ENCODE measurements at regions not wholly inside any gene's neighbourhood (a gene's known extent, or its start where the extent isn't known, plus 50 kb on each side); places are given as distances from the start of the nearest gene placed in this dataset.

DNA sequence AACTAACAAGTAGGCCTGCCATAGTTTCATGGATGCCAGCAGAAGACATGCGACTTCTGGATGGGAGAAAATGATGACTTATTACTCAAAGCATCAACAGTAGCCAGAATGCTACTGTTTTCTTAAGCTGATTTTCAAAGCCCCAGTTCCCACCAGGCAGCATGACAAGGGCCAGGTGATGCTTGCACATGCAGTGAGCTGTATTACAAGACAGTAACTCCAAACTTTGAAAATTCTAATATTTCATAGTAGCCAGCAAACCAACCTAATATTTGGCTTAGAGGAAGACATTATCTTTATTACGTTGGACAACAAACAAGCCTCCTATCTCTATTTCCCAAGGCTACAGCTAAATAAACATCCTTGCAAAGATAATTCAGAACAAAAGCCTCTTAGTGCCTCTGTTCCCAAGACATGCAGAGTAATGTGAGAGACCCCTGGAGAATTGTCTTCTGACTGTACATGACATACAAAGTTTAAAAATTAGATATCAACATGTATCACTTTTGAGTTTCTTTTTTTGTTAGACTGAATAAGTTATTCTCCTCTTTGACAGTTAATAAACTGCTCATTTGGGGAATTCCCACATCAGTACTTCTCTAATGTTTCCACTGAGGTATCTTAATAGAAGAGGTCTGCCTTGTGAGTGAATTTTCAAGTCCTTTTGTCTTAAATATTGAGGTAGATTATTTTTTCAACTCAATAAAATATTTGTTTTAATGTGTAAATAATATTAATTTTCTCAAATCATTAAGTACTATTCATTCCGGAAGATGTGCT lies 367.6 kb upstream of the CWC22 start:
- Mint-ChIP-seq H3K27me3 (ENCODE audit: low read depth) (no peaks in the 10 kb centered on the region), H3K4me1 (ENCODE audit: low read depth) (no peaks in the 10 kb centered on the region), H3K4me3 (no peak overlapping the region), H3K9me3 (no peaks in the 10 kb centered on the region), H3K27ac (no peak overlapping the region), H3K36me3 (ENCODE audit: low read depth) (no peaks in the 10 kb centered on the region)
- DNase-seq (ENCODE audit: low spot score): no peak

DNA sequence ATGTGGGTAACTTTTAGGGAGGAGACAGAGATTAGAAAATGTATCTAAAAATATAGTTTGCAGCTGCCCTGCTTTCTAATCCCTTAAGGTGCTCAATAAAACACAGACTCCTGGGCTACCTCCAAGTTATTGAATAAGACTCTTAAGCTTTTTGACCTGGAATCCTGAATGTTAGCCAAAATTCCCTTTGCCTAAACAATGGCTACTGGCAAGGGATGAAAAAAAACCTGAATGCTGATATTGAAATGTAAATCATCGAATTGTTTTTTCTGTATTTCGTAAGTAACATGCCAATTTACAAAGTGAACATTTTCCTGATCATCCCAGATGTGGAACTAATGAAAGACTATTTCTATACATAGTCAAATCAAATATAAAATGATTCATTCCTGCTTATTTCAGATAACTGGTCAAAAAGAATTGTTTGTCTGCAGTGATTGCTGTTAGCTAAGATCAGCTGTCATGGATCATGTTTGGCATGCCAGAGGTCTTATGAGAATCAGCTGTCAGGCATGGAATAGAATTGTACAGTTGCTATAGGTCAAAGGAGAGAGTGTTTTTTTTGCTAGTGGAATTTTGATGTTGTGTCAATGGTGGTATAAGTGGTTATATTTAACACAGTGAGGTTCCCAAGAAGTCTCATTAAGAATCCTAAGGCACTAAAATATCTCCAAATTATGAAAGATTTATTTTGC lies 363.6 kb upstream of the CWC22 start:
- Mint-ChIP-seq H3K9me3 (no peaks in the 10 kb centered on the region), H3K4me3 (no peak overlapping the region), H3K27me3 (ENCODE audit: low read depth) (no peaks in the 10 kb centered on the region), H3K36me3 (ENCODE audit: low read depth) (no peaks in the 10 kb centered on the region), H3K27ac (no peak overlapping the region), H3K4me1 (ENCODE audit: low read depth) (no peaks in the 10 kb centered on the region)
- DNase-seq (ENCODE audit: low spot score): no peak

DNA sequence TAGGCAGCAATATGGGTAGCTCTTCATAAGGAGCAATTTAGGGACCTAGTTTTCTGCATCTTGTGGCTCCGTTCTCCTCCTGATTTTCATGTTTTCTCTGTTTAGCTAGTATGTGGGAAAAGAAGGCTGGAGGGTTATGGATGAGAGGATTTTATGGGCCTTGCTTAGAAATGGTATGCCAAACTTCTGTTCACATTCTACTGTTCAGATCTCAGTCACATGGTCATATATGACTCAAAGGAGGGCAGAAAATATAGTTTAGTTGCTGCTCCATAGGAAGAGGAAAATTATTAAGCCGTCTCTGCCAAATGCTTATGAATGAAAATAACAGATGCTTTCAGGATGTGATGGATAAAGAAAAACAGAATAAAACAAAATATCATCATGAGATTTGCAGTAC lies 361.8 kb upstream of the CWC22 start:
- H3K27me3 Mint-ChIP-seq (ENCODE audit: low read depth): no peaks in the 10 kb centered on the region
- no peaks in the 10 kb centered on the region for H3K4me1 Mint-ChIP-seq (ENCODE audit: low read depth)
- DNase-seq (ENCODE audit: low spot score): no peak
- H3K4me3 Mint-ChIP-seq: no peak overlapping the region
- H3K36me3 Mint-ChIP-seq (ENCODE audit: low read depth): no peaks in the 10 kb centered on the region
- H3K27ac Mint-ChIP-seq: no peak overlapping the region
- H3K9me3 Mint-ChIP-seq: no peaks in the 10 kb centered on the region

DNA sequence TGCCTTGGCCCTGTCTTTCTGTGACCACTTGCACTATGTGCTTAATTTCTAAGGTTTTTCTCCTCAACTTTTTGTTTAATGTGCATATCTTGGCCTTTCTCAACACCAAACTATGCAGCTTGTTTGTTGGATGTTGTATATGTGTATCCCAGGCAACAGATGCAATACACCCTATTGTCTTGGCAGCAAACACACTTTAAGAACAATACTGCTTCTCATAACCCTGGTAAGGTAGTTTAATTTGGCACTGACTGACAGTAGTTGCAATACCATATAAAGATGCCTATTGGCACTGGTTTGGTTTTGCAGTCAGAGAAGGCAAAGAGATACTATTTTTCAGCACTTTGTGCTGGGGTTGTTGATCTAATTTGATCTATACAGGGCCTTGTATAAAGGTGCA lies 360.7 kb upstream of the CWC22 start:
- no peaks in the 10 kb centered on the region for H3K27me3 Mint-ChIP-seq (ENCODE audit: low read depth)
- no peak overlapping the region for H3K27ac Mint-ChIP-seq
- DNase-seq (ENCODE audit: low spot score): no peak
- no peaks in the 10 kb centered on the region for H3K9me3 Mint-ChIP-seq
- H3K4me3 Mint-ChIP-seq: no peak overlapping the region
- no peaks in the 10 kb centered on the region for H3K4me1 Mint-ChIP-seq (ENCODE audit: low read depth)
- H3K36me3 Mint-ChIP-seq (ENCODE audit: low read depth): no peaks in the 10 kb centered on the region

DNA sequence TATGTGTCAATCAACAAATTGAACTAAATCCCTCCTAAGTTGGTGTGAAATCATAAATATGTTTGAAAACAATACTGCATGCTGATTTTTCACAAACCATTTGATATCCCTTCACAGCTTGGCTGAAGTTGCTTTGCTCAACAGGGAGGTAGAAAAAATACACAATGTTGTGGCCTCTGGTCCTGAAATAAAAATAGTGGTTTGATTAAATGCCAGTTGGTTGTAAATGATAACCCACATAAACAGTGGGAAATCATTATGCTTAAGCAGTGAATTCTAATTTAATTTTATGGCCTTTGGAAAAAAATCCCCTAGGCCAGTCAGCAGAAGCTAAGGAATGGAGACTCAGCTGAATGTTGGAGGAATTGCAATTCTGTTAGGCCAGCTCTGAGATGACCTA lies 359.4 kb upstream of the CWC22 start:
- Mint-ChIP-seq H3K27me3 (ENCODE audit: low read depth) (no peaks in the 10 kb centered on the region), H3K27ac (no peak overlapping the region), H3K4me1 (ENCODE audit: low read depth) (no peaks in the 10 kb centered on the region), H3K36me3 (ENCODE audit: low read depth) (no peaks in the 10 kb centered on the region), H3K4me3 (no peak overlapping the region), H3K9me3 (no peaks in the 10 kb centered on the region)
- no peak for DNase-seq (ENCODE audit: low spot score)

DNA sequence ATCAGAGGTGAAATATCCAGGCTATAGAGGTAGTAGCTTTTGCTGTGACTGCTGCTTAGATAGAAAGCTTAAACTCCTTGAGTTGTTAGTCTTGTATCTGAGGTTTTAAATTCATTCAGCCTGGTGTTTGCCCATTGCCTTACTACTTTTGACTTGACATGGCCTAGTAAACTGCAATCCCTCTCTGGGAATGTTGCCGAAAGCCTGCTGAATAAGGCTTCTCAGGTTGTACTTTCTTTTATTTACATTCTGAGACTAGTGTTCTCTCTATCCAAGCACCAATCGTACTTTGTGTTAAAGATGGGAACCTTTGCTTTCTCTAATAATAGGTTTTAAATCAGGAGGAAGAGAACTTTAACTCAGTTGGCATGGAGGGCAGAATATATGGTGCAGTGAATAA lies 357.6 kb upstream of the CWC22 start:
- no peak overlapping the region for H3K27ac Mint-ChIP-seq
- no peaks in the 10 kb centered on the region for H3K9me3 Mint-ChIP-seq
- DNase-seq (ENCODE audit: low spot score): no peak
- H3K27me3 Mint-ChIP-seq (ENCODE audit: low read depth): no peaks in the 10 kb centered on the region
- H3K36me3 Mint-ChIP-seq (ENCODE audit: low read depth): no peaks in the 10 kb centered on the region
- H3K4me1 Mint-ChIP-seq (ENCODE audit: low read depth): no peaks in the 10 kb centered on the region
- no peak overlapping the region for H3K4me3 Mint-ChIP-seq

DNA sequence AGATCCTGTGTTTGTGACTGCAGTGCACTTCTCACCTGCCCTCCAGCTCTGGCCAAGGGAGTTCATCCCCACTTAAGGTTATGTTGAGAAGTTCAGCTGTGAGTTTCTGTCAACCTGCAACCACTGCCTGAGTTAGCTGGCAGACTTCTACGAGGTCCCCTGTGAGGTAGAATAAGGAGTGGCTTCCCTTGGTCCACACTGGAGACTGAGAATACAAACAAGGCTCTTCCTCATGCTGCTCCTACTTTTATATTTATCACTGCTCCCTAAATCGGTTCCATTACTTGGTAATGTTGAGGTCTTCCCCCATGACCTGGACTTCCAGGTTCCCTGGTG lies 353.2 kb upstream of the CWC22 start:
- H3K9me3 Mint-ChIP-seq: no peaks in the 10 kb centered on the region
- DNase-seq (ENCODE audit: low spot score): no peak
- H3K4me3 Mint-ChIP-seq: no peak overlapping the region
- H3K27ac Mint-ChIP-seq: no peak overlapping the region
- no peaks in the 10 kb centered on the region for H3K27me3 Mint-ChIP-seq (ENCODE audit: low read depth)
- H3K4me1 Mint-ChIP-seq (ENCODE audit: low read depth): no peaks in the 10 kb centered on the region
- no peaks in the 10 kb centered on the region for H3K36me3 Mint-ChIP-seq (ENCODE audit: low read depth)

DNA sequence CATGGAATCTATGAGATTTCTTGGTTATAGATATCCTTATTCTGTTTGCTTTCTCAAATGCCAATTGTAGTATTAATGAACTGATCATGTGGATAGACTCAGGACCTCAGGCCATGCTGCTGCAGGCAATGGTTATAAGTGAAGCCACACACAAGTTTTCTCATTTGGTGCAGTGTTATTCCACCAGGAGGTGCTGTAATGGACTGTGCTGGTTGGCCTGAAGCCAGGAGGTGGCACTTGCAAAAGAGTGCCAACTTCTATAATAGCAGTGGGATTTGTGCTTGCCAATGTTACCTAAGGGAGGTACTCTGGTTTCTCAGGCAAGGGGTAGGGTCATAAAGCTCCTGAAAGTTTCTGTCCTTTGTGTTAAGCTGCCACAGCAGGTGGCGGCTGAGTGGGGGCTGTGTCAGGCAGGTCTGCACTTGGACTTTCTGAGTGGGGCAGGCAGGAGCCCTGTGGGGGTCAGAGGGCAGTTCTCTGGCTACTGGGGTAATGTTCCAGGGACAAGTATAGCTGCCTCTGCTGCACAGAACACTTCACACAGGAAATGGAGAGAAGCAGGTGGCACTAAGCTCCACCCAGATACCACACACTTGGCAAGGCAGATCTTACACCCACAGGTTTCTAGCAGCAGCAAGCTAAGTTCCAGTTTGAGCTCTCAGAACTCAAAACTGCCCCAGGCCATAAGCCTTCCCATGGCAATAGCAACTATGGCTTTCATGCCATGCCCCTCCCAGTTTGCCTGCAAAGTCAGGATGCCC lies 352.6 kb upstream of the CWC22 start:
- no peaks in the 10 kb centered on the region for H3K4me1 Mint-ChIP-seq (ENCODE audit: low read depth)
- H3K27ac Mint-ChIP-seq: no peak overlapping the region
- H3K36me3 Mint-ChIP-seq (ENCODE audit: low read depth): no peaks in the 10 kb centered on the region
- no peak for DNase-seq (ENCODE audit: low spot score)
- H3K4me3 Mint-ChIP-seq: no peak overlapping the region
- H3K9me3 Mint-ChIP-seq: no peaks in the 10 kb centered on the region
- H3K27me3 Mint-ChIP-seq (ENCODE audit: low read depth): no peaks in the 10 kb centered on the region

DNA sequence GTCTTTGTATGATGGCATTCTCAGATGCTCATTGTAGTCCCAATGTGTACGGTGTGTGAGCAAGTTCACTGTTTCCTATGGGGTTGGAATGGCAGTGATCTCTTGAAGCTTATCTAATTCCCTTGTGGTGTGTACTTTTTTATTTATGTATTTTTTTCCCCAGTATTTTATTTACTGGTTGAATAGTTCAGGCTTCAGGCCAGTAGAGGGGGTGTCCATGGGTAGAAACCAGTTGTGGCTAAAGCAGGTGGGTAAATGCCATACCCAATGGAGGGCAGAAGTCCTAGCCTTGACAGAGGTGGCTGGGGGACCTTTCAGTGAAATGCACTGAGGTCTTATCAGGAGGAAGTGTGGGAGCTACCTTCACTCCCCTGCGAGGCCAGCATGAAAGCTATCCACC lies 351.4 kb upstream of the CWC22 start:
- Mint-ChIP-seq H3K4me1 (ENCODE audit: low read depth) (no peaks in the 10 kb centered on the region), H3K4me3 (no peak overlapping the region), H3K27ac (no peak overlapping the region), H3K9me3 (no peaks in the 10 kb centered on the region), H3K27me3 (ENCODE audit: low read depth) (no peaks in the 10 kb centered on the region), H3K36me3 (ENCODE audit: low read depth) (no peaks in the 10 kb centered on the region)
- no peak for DNase-seq (ENCODE audit: low spot score)

DNA sequence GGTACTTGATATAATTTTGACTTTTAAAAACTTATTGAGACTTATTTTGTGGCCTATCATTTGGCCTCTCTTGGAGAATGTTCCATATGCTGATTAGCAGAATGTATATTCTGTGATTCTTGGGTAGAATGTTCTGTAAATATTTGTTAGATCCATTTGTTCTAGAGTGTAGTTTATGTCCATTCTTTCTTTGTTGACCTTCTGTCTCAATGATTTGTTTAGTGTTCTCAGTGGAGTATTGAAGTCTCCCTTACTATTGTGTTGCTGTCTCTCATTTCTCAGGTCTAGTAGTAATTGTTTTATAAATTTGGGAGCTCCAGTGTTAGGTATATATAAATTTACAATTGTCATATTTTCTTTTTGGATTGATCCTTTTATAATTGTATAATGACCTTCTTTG lies 349.6 kb upstream of the CWC22 start:
- Mint-ChIP-seq H3K4me1 (ENCODE audit: low read depth) (no peaks in the 10 kb centered on the region), H3K36me3 (ENCODE audit: low read depth) (no peaks in the 10 kb centered on the region), H3K4me3 (no peak overlapping the region), H3K27me3 (ENCODE audit: low read depth) (no peaks in the 10 kb centered on the region), H3K9me3 (no peaks in the 10 kb centered on the region), H3K27ac (no peak overlapping the region)
- no peak for DNase-seq (ENCODE audit: low spot score)

DNA sequence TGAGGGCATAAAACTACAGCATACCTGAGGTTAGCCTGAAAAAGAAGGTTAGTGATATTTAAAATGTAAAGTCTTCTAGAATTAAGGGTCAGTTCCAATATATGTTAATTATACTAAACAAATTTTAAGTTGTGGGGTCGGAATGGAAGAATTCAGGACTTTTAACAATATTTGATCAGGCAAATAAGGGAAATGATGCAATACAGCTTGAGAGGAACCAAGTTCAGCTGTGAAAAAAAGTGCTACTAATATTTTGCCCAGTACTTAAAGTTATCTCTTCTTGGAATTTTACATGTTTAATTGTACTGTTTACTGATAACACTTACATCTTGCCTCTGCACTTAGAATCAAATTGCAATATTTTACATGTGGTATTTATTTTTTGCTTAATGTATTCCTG lies 345.5 kb upstream of the CWC22 start:
- Mint-ChIP-seq H3K27ac (no peak overlapping the region), H3K36me3 (ENCODE audit: low read depth) (no peaks in the 10 kb centered on the region), H3K4me1 (ENCODE audit: low read depth) (no peaks in the 10 kb centered on the region), H3K4me3 (no peak overlapping the region), H3K27me3 (ENCODE audit: low read depth) (no peaks in the 10 kb centered on the region), H3K9me3 (no peaks in the 10 kb centered on the region)
- no peak for DNase-seq (ENCODE audit: low spot score)

DNA sequence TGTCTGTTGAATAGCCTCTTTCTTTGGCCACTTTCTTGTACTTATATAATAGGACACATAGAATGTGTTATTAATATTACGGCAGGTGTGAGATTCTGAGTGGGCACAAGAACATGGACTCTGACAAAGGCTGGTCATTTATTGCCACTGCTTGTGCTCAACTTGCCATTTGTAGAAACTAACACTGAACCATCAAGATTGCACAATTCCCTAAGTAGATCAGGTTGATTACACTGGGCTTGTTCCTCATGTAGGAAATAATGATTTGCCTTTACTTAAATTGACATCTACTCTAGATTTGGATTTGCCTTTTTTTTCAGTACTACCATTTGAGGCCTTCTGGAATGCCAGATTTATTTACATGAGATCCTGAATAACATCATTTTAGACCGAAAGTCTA lies 342.7 kb upstream of the CWC22 start:
- no peaks in the 10 kb centered on the region for H3K27me3 Mint-ChIP-seq (ENCODE audit: low read depth)
- H3K36me3 Mint-ChIP-seq (ENCODE audit: low read depth): no peaks in the 10 kb centered on the region
- H3K4me1 Mint-ChIP-seq (ENCODE audit: low read depth): no peaks in the 10 kb centered on the region
- DNase-seq (ENCODE audit: low spot score): no peak
- no peak overlapping the region for H3K4me3 Mint-ChIP-seq
- H3K27ac Mint-ChIP-seq: no peak overlapping the region
- no peaks in the 10 kb centered on the region for H3K9me3 Mint-ChIP-seq

DNA sequence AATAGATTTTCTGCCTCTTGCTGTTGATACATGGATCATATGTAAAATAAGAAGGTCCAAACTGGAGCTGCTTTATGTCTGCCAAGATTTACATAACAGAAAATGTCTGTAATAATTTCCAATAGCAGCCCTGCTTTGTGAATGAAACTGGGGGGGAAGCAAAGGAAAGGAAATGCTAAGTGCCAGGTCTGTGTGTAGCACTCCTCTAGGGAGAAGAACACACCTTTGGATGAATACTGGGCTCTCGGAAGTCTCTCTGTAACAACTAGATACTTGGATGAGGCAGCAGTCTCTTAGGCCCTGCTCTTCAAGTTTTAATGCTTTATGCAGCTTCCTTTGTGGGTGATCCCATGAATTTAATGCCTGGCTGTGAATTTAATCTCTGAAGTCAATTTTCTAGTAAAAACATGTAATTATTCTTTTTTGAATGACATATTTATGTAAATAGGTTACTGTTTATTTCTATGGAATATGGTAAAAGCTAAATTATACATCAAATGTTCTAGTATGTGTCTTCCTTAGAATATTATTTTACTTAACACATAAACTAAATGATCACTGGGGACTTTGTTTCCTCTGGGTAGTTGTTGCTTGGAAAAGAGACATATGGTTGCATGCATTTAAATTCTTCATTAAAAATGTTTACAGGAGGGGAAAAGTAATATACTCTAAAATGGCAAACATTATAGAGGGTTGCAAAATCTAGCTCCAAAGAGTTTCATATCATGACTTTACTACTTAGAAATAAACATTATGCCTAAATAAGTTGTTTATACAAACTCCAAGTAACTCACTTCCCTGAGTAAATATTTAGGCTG lies 336.6 kb upstream of the CWC22 start:
- Mint-ChIP-seq H3K4me1 (ENCODE audit: low read depth) (no peaks in the 10 kb centered on the region), H3K4me3 (no peak overlapping the region), H3K27me3 (ENCODE audit: low read depth) (no peaks in the 10 kb centered on the region), H3K27ac (no peak overlapping the region), H3K9me3 (no peaks in the 10 kb centered on the region), H3K36me3 (ENCODE audit: low read depth) (no peaks in the 10 kb centered on the region)
- DNase-seq (ENCODE audit: low spot score): no peak

DNA sequence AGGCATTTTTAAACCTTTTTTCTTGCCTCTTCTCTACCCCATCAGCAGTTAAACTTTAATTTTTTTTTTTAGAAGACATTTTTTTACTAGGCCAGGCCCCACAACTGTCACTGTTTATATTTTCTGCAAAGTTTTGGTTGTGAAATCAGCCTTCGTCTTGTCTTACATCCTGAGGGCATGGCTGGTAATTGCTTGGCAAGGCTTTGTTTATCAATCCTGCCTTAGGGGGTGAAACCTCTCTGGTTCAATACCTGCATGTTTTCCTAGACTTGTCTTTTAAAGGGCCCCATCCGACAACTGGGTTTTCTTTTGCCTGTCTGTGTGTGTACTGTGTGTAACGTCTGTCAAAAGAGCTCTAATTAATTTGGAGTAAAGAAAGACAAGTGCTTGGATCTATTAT lies 330.0 kb upstream of the CWC22 start:
- no peak overlapping the region for H3K27ac Mint-ChIP-seq
- H3K27me3 Mint-ChIP-seq (ENCODE audit: low read depth): no peaks in the 10 kb centered on the region
- no peak for DNase-seq (ENCODE audit: low spot score)
- H3K9me3 Mint-ChIP-seq: peaks cover 25% of the 10 kb centered on the region
- no peaks in the 10 kb centered on the region for H3K36me3 Mint-ChIP-seq (ENCODE audit: low read depth)
- no peak overlapping the region for H3K4me3 Mint-ChIP-seq
- no peaks in the 10 kb centered on the region for H3K4me1 Mint-ChIP-seq (ENCODE audit: low read depth)
